IPS DF 19.7 (cell line): ENCODE measurements at regions not wholly inside any gene's neighbourhood (a gene's known extent, or its start where the extent isn't known, plus 50 kb on each side); places are given as distances from the start of the nearest gene placed in this dataset.
A peak's percentile ranks its signal among the peaks of the same experiment; 100 is the strongest.
"Not testable (repeated sequence)": the region's sequence is repeated elsewhere in the genome, so short reads cannot be mapped to it uniquely, and the experiment has no call there.

Experiments used
- DNase-seq: peaks from one replicate; pipeline ENCODE4 v3.0.0-alpha.2; 2013; ENCODE audit warnings: low read depth, low spot score

DNA sequence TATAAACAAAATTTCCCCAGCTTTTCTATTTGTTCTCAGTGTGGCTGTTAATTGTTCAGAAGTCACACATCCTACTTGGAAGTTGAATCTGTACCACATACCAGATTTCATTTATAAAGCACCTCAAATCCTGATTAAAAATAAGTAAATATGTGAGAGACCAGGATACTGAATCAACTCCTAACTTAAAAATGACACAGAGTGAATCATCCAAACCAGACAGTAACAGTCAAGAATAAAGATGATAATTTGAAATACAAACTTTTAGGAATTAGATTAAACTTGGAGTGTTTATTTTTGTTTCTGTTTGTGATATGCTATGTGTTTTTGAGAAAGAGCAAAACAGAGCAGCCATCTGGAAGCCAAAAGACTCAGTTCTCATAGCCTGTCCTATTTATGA is 633.2 kb upstream of the RORB start:
- no peak for DNase-seq

- DNase-seq: no peak
Observed at GRCh38 chr9:73866451-73866850, 630.7 kb upstream of the RORB start.

DNA sequence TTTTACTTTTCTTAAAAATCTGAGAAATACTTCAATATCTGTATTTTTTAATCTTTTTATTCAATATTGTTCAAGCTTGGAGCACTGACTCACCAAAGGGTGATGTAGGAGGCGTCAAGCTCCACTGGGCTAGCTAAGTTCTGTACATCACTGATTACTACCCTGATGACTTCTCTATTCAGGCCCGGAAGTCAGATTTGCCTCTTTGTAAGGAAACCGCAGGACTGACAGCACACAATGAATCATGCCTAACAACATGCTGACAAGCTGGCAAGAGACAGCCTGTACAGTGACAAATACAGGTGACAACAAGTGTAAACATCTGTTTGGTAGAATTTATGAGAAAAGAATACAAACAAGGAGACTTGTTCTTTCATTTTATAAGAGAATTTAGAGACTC is 627.9 kb upstream of the RORB start:
- DNase-seq: no peak

DNA sequence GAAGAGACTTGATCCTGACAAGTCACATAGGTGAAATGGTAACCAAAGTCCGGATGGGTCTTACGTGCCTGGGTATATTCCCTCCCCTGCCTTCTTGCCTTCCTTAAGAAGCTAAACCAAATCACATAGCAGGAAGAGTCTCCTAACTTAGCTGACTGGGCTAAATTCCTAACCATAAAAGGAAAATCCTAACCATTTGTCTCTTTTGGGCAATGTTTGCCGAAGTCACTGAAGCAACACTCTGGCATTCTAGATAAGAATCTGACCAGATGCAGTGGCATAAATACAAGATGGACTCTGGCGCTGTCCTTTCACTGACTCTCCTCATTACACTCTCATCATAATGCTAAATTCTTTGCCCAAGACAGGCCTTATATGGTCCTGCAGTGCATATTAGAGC is 625.5 kb upstream of the RORB start:
- DNase-seq: peak; percentile 7

GRCh38 chr9:73872701-73873100 is 624.4 kb upstream of the RORB start:
- DNase-seq: no peak

DNA sequence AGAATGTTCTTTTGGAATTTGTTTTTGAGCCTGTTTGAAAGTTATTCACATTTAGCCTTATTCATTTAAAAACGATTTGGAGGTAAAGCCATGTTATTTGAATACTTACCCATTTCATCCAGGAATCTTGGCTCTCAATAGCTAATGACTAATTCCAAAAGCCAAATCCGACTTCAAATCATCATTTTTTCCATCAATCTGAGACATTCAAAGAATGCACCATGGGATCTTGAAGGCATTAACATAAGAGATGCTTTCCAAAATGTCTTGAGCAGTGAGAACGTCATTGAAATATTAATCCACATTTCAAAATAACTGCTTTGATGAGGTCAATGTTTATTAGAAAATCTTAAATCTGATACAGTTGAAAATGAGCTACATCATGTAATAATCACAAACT is 617.0 kb upstream of the RORB start:
- no peak for DNase-seq

- no peak for DNase-seq
Observed at GRCh38 chr9:73889023-73889422, 608.1 kb upstream of the RORB start.

GRCh38 chr9:73890685-73891277 is 606.4 kb upstream of the RORB start:
- no peak for DNase-seq

DNA sequence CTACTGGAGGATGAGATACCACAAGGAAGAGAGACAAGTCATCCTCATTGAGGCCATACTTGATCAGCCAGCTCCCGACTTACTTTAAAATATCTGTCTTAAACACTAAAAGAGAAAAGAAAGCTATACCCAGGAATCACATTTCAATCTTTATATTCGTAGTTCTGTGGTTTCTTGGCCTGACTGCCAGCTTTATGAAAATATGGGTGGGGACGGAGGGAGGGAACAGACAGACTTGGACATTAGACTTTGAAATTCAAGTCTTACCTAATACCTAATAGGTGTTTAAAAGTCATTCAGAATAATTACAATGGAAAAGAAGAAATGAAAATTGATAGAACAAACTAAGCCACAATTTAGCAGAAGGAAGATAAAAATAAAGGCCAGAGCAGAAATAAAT is 604.8 kb upstream of the RORB start:
- DNase-seq: no peak

DNA sequence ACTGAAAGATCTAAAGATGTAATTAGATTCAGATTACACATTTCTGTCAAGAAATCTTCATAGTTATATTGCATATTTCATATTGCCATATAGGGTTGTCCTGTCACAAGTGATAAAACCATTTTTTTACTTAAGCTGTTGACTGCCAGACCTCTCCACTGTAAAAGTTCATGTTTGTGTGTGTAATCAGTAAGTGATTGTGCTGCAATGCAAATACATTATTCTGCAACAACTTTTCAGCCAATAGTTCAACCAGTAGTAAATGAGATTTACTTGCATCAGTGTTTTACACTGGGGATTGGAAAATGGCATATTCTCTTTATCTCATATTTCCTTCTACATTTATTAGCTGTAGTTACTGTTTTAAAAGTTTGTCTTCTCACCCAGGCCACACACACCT is 603.9 kb upstream of the RORB start:
- DNase-seq: no peak

DNA sequence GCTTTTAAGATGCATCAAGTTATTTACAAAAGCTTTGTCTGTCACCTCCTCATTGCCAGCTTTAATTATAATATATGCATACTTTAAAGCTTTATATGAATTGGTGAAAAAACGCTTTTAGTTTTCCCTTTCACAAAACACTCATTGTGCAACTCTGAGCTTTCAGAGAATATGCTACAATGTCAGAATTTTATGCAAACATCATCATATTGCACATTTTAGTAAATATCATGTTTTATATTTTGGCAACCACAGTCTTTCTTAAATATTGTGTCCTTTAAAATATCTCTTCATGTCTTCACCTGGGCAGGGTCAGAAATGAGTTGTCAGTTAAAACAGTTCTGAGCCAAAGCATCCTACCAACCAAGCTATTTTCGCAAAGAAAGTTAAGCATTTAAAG is 601.1 kb upstream of the RORB start:
- DNase-seq: no peak

GRCh38 chr9:73906671-73907070 is 590.5 kb upstream of the RORB start:
- DNase-seq: no peak

DNA sequence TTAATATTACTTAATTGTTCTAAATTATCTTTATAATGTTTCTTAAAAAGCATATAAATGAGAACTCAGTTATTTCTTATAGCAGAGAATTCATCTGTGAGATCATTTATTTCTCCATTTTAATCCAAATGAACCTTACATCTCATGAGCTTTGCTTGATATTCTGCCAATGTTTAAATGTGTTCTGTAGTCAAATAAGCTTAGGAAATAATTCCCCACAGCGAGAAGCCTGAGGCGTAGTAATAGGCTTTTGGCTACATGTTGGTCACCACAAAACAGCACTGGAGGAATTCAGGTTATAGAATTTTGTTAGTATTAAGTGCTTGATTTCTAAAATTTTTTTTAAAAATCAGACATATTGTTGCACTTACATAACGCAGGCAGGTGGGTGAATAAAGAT is 585.3 kb upstream of the RORB start:
- DNase-seq: no peak

DNA sequence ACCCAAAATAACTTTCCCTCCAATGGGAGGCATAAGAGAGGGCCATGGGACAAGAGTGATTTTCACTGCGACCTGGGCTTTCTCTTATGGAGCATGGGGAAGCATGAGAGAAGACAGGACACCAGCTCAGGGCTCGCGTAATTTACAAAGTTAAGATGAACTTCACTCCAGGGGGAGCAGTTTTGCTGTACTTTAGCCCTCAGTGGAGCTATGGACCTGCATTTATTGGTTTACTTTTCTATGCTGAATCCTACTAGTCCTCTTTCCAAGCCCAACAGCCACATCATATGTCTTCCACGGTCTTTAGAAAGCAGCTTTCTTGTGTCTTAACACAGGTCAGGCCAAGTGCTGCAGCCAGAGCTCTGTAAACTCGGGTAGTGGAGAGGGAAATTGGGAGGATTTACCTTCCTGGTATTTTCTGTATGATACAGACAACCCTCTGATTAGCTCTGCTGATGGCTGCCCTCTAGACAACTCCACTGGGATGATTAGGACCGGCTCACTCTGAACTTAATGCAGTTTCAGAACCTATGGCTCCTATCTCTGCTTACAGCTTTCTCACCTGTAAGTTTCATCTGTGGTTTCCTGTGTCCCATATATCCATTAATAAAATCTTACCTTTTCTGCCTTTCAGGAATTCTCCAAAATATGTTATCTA is 581.0 kb upstream of the RORB start:
- peak; percentile 15 for DNase-seq

DNA sequence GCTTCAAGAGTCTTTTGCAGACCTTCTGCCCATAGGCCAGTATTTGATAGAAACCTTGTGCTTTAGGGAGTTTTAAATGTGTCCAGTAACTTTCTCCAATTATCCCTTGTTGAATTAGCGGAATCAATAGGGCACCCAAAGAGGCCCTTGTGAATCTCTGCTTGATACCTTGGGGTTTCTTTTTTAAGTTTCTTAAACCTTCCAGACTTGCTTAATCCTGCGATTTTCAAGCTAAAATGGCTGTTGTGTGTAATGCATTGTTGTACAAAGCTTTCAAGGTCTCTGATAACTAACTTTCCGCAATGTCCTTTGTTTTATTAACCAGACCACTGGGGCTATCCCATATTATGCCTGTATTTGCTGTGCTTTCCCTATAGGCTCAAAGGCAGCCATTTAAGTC is 577.4 kb upstream of the RORB start:
- DNase-seq: no peak

GRCh38 chr9:73923796-73924195 is 573.3 kb upstream of the RORB start:
- no peak for DNase-seq

DNA sequence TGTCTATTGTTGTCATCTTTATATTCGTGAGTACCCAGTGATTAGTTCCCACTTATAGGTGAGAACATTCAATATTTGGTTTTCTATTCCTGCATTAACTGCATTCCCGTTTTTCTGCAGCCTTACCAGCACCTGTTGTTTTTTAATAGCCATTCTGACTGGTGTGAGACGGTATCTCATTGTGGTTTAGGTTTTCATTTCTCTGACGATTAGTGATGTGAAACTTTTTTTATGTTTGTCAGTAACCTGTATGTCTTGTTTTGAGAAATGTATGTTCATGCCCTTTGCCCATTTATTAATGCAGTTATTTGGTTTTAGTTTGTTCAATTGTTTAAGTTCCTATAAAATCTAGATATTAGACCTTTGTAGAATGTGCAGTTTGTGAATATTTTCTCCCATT is 546.0 kb upstream of the RORB start:
- DNase-seq: no peak

- no peak for DNase-seq
Observed at GRCh38 chr9:73962792-73963191, 534.3 kb upstream of the RORB start.

GRCh38 chr9:73969936-73970335 is 527.2 kb upstream of the RORB start:
- DNase-seq: no peak

- not testable (repeated sequence) for DNase-seq
Observed at GRCh38 chr9:73976424-73976823, 520.7 kb upstream of the RORB start.

DNA sequence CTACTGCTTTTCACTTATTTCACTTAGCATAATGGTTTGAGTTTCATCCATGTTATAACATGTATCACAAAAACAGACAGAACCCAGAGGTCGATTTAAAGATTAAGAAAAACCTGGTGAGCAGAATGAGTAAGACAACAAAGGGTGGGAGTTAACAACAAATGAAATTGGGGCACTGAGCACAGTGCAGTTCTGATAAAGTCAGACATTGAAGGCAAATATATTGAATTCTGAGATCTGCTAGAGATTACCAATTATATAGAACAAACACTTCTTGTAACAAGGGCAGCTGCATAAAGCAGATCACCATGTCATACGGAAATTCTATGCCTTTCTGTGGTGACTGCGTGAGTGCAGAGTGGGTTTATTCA is 517.3 kb upstream of the RORB start:
- DNase-seq: no peak

DNA sequence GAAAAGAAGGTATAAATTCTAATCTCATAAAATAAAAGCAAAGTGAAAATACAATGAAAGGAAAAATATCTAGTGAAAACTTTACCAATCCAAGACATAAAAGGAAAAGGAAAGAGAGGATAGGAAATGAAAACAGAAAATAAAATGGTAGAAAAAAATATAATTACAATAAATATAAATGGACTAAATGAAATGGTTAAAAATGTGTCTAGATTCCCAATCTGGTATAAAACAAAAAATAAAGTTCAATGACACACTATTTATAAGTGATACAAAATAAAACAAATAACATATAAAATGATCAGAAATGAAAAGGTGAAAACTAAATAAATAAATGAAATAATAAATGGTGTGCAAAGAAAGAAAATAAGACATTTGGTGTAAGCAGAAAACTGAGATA is 516.4 kb upstream of the RORB start:
- DNase-seq: no peak

DNA sequence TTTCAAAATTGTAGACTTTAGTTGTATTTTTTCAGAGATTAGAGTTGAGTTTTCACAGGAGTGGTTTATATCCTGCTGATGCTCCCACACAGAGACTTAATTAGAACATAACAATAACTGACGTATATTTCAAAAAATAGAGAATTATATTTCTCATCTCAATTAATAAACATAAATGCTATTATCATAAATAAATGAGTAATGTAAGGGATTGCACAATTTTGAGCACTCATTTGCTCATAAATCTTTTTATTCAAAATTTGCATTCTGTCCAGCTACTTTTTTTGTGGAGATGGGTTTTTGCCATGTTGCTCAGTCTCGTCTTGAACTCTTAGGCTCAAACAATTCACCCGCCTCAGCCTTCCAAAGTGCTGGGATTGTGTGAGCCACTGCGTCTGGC is 515.7 kb upstream of the RORB start:
- no peak for DNase-seq

DNA sequence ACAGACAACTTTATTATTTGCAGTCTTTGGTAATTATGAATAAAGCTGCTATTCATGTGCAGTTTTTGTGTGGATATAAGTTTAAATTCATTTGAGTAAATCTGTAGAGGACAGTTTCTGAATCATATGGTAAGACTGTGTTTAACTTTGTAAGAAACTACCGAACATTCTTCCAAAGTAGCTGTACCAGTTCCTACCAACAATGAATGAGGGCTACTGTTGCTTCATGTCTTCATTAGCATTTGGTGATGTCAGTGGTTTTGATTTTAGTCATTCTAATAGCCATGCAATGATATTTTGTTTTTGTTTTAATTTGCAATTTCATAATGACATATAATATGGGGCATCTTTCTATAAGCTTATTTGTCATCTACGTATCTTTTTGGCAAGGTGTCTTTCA is 501.3 kb upstream of the RORB start:
- DNase-seq: no peak
